IPS-15b (cell line): ENCODE measurements at regions not wholly inside any gene's neighbourhood (a gene's known extent, or its start where the extent isn't known, plus 50 kb on each side); places are given as distances from the start of the nearest gene placed in this dataset.

Experiments
- H3K27me3 ChIP-seq: one replicate; pipeline ENCODE4 v1.6.1; 2013; ENCODE audit warnings: low read length; ENCODE audit not compliant: control insufficient read depth, insufficient read depth
- H3K36me3 ChIP-seq: one replicate; pipeline ENCODE4 v1.6.1; 2013; ENCODE audit warnings: low read length; ENCODE audit not compliant: control insufficient read depth, insufficient read depth
- H3K4me1 ChIP-seq: one replicate; pipeline ENCODE4 v1.6.1; 2013; ENCODE audit warnings: mild to moderate bottlenecking, low read length; ENCODE audit not compliant: control insufficient read depth, insufficient read depth
- H3K4me3 ChIP-seq: one replicate; pipeline ENCODE4 v1.5.1; 2013; ENCODE audit warnings: low read depth, low read length
- H3K9ac ChIP-seq: one replicate; pipeline ENCODE4 v1.6.1; 2013; ENCODE audit warnings: low read depth, mild to moderate bottlenecking, low read length
- H3K9me3 ChIP-seq: one replicate; pipeline ENCODE4 v1.6.1; 2013; ENCODE audit warnings: mild to moderate bottlenecking, low read length; ENCODE audit not compliant: control insufficient read depth, insufficient read depth

GRCh38 chr5:73233461-73234203 is 60.6 kb downstream of the TMEM174 start:
- H3K27me3 ChIP-seq, result peaks cover 94% of the 10 kb centered on the region

DNA sequence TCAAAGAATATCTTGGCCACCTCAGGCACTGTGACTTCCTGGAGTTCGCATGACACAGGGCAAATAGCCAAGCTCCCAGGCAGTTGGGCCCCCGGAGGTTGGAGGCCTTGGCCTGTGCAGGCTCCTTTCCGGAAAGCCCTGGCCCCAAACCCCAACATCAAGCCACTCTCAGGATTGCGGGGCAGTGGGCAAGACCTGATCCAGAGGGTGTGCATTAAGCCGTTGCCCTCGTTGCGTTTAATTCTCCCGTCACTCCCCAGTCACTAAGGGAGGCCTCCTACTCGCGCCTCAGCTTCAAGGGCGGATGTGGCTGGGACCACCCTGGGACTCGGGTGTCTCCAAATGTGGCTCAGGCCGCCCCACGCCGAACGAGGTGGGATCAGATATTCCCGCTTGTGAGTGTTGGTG is 60.1 kb downstream of the TMEM174 start:
- Histone ChIP-seq H3K36me3 (no peaks in the 10 kb centered on the region), H3K27me3 (peaks cover 95% of the 10 kb centered on the region), H3K4me3 (peak overlapping the region; percentile 50), H3K4me1 (peaks cover 19% of the 10 kb centered on the region), H3K9ac (no peak overlapping the region), H3K9me3 (no peaks in the 10 kb centered on the region)

More at GRCh38 chr5:73233461-73234203, 60.6 kb downstream of the TMEM174 start:
- H3K4me3 ChIP-seq, result peak overlapping the region; percentile 50
- no peaks in the 10 kb centered on the region for H3K9me3 ChIP-seq
- peaks cover 19% of the 10 kb centered on the region for H3K4me1 ChIP-seq
- no peaks in the 10 kb centered on the region for H3K36me3 ChIP-seq
- H3K9ac ChIP-seq, result no peak overlapping the region

GRCh38 chr5:73232266-73233041 is 59.5 kb downstream of the TMEM174 start:
- H3K9me3 ChIP-seq, result no peaks in the 10 kb centered on the region
- no peak overlapping the region for H3K9ac ChIP-seq
- peaks cover 98% of the 10 kb centered on the region for H3K27me3 ChIP-seq
- no peaks in the 10 kb centered on the region for H3K36me3 ChIP-seq
- H3K4me1 ChIP-seq, result peaks cover 19% of the 10 kb centered on the region
- peak overlapping the region; percentile 50 for H3K4me3 ChIP-seq

GRCh38 chr5:73231246-73231778 is 58.3 kb downstream of the TMEM174 start:
- no peaks in the 10 kb centered on the region for H3K9me3 ChIP-seq
- H3K4me3 ChIP-seq, result peak overlapping the region; percentile 46
- peaks cover 99% of the 10 kb centered on the region for H3K27me3 ChIP-seq
- peaks cover 19% of the 10 kb centered on the region for H3K4me1 ChIP-seq
- H3K9ac ChIP-seq, result no peak overlapping the region
- H3K36me3 ChIP-seq, result no peaks in the 10 kb centered on the region

DNA sequence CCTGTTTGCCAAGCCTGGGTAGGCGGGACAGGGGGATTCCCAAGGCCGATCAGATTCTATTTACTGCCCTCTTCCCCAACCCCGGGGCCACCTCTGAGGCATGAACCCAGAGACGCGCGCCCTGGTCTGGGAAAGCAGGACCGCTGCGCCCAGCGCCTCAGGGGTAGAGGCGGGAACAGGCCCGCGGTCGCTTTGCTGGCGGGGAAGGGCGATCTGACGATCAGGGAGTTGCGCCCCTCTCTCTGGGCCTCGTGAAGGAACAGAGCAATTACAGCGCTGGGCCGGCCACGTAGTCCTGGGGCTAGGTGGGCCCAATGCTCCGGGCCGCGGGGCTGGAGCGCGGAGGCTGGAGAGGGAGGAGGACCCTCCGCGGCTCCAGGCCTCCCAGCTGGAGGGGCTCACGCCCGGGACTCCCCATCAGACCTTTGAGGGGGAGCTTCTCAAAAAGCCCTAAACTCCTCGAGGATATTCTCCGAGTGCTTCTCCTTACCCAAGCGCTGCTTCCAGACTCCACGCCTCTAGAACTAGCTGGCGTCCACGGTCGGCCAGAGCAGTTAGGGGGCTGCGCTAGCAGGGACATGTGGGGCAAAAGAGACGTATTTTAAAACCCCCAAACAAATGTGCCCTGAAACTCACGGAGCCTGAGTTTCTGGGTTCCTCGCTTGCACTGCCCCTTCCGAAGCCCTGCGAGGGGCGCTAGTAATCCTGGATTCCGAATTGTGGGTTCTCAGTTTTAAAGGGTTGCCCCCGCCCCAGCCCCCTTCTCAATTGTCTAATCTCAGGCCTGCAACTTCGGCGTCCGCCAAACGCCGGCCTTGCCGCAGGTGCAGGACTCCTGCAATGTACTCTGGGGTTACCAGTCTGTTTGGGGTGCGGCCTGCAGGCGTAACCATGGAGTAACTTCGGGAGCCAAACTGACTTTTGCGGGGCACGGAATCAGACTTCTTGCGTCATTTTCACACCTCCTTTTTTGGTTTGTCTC is 57.6 kb downstream of the TMEM174 start:
- peaks cover 19% of the 10 kb centered on the region for H3K4me1 ChIP-seq
- H3K9ac ChIP-seq, result no peak overlapping the region
- no peaks in the 10 kb centered on the region for H3K36me3 ChIP-seq
- H3K27me3 ChIP-seq, result peaks cover 99% of the 10 kb centered on the region
- H3K4me3 ChIP-seq, result peak overlapping the region; percentile 46
- H3K9me3 ChIP-seq, result no peaks in the 10 kb centered on the region

DNA sequence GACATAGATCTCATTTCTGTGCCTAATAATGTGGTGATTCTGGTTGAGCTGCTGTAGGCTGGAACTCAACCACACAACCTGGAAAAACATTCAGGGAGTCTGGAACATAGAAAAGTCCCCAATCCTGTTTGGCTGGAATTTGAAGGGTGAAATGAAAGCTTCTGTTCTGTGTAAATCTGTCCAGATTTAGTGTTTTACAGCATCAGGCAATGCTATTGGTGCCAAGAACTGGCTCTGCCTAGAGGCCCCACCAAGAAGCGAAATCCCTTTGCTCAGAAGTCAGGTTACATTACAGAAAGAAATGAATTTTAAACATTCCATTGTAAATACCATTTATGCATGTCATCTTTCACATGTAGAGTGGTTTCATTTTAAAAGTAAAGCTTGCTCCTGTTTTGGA is 56.3 kb downstream of the TMEM174 start:
- Histone ChIP-seq H3K9me3 (no peaks in the 10 kb centered on the region), H3K4me1 (peaks cover 19% of the 10 kb centered on the region), H3K36me3 (no peaks in the 10 kb centered on the region), H3K27me3 (peaks cover 98% of the 10 kb centered on the region), H3K4me3 (no peak overlapping the region), H3K9ac (no peak overlapping the region)

- Histone ChIP-seq H3K4me3 (no peak overlapping the region), H3K9ac (no peak overlapping the region), H3K36me3 (no peaks in the 10 kb centered on the region), H3K4me1 (peaks cover 17% of the 10 kb centered on the region), H3K27me3 (peaks cover 88% of the 10 kb centered on the region), H3K9me3 (no peaks in the 10 kb centered on the region)
These were observed 55.1 kb downstream of the TMEM174 start for GRCh38 chr5:73228052-73228451.
